ENCODE measurements at regions not wholly inside any gene's neighbourhood (a gene's known extent, or its start where the extent isn't known, plus 50 kb on each side); places are given as distances from the start of the nearest gene placed in this dataset.

GRCh38 chr13:18996221-18996620 is 185.4 kb downstream of the TUBA3C start:
- H3K36me3 Mint-ChIP-seq (ENCODE audit: unreplicated experiment), result peaks cover 4% of the 10 kb centered on the region
- peaks cover 66% of the 10 kb centered on the region for H3K9me3 Mint-ChIP-seq (ENCODE audit: unreplicated experiment)
- no peaks in the 10 kb centered on the region for H3K27me3 Mint-ChIP-seq (ENCODE audit: unreplicated experiment)

GRCh38 chr13:18995259-18995873 is 186.3 kb downstream of the TUBA3C start:
- no peak overlapping the region for H3K4me3 Mint-ChIP-seq (ENCODE audit: unreplicated experiment)
- no peaks in the 10 kb centered on the region for H3K27me3 Mint-ChIP-seq (ENCODE audit: unreplicated experiment)
- H3K36me3 Mint-ChIP-seq (ENCODE audit: unreplicated experiment), result peaks cover 4% of the 10 kb centered on the region
- peaks cover 71% of the 10 kb centered on the region for H3K9me3 Mint-ChIP-seq (ENCODE audit: unreplicated experiment)
- H3K27ac Mint-ChIP-seq (ENCODE audit: unreplicated experiment), result no peak overlapping the region
- TF ChIP-seq CTCF (IDR thresholded peaks at IDR 0.05), result no peak
- no peaks in the 10 kb centered on the region for H3K4me1 Mint-ChIP-seq (ENCODE audit: unreplicated experiment)
- DNase-seq (ENCODE audit: extremely low spot score, unreplicated experiment), result no peak

More at GRCh38 chr13:18996221-18996620, 185.4 kb downstream of the TUBA3C start:
- no peak overlapping the region for H3K27ac Mint-ChIP-seq (ENCODE audit: unreplicated experiment)
- no peak for TF ChIP-seq CTCF (IDR thresholded peaks at IDR 0.05)
- DNase-seq (ENCODE audit: extremely low spot score, unreplicated experiment), result no peak
- no peaks in the 10 kb centered on the region for H3K4me1 Mint-ChIP-seq (ENCODE audit: unreplicated experiment)
- H3K4me3 Mint-ChIP-seq (ENCODE audit: unreplicated experiment), result no peak overlapping the region

GRCh38 chr13:18993884-18994660 is 187.6 kb downstream of the TUBA3C start:
- no peaks in the 10 kb centered on the region for H3K4me1 Mint-ChIP-seq (ENCODE audit: unreplicated experiment)
- H3K36me3 Mint-ChIP-seq (ENCODE audit: unreplicated experiment), result peaks cover 4% of the 10 kb centered on the region
- H3K9me3 Mint-ChIP-seq (ENCODE audit: unreplicated experiment), result peaks cover 76% of the 10 kb centered on the region
- H3K27me3 Mint-ChIP-seq (ENCODE audit: unreplicated experiment), result no peaks in the 10 kb centered on the region
- H3K4me3 Mint-ChIP-seq (ENCODE audit: unreplicated experiment), result no peak overlapping the region
- no peak for DNase-seq (ENCODE audit: extremely low spot score, unreplicated experiment)
- no peak overlapping the region for H3K27ac Mint-ChIP-seq (ENCODE audit: unreplicated experiment)
- no peak for TF ChIP-seq CTCF (IDR thresholded peaks at IDR 0.05)

GRCh38 chr13:18992791-18993190 is 188.8 kb downstream of the TUBA3C start:
- Mint-ChIP-seq H3K27ac (ENCODE audit: unreplicated experiment) (no peak overlapping the region), H3K9me3 (ENCODE audit: unreplicated experiment) (peaks cover 74% of the 10 kb centered on the region), H3K4me3 (ENCODE audit: unreplicated experiment) (no peak overlapping the region), H3K27me3 (ENCODE audit: unreplicated experiment) (no peaks in the 10 kb centered on the region), H3K4me1 (ENCODE audit: unreplicated experiment) (no peaks in the 10 kb centered on the region), H3K36me3 (ENCODE audit: unreplicated experiment) (peaks cover 4% of the 10 kb centered on the region)
- TF ChIP-seq CTCF (IDR thresholded peaks at IDR 0.05), result no peak
- no peak for DNase-seq (ENCODE audit: extremely low spot score, unreplicated experiment)

GRCh38 chr13:18991060-18991459 is 190.6 kb downstream of the TUBA3C start:
- no peak overlapping the region for H3K4me3 Mint-ChIP-seq (ENCODE audit: unreplicated experiment)
- no peak overlapping the region for H3K27ac Mint-ChIP-seq (ENCODE audit: unreplicated experiment)
- TF ChIP-seq CTCF (IDR thresholded peaks at IDR 0.05), result no peak
- peaks cover 69% of the 10 kb centered on the region for H3K9me3 Mint-ChIP-seq (ENCODE audit: unreplicated experiment)
- H3K36me3 Mint-ChIP-seq (ENCODE audit: unreplicated experiment), result peaks cover 4% of the 10 kb centered on the region
- DNase-seq (ENCODE audit: extremely low spot score, unreplicated experiment), result no peak
- H3K4me1 Mint-ChIP-seq (ENCODE audit: unreplicated experiment), result no peaks in the 10 kb centered on the region
- no peaks in the 10 kb centered on the region for H3K27me3 Mint-ChIP-seq (ENCODE audit: unreplicated experiment)

Measured in osteocyte (in vitro differentiated cells).